Left forelimb (tissue), 1 donor: ENCODE measurements at regions not wholly inside any gene's neighbourhood (a gene's known extent, or its start where the extent isn't known, plus 50 kb on each side); places are given as distances from the start of the nearest gene placed in this dataset.
"Not testable (repeated sequence)": the region's sequence is repeated elsewhere in the genome, so short reads cannot be mapped to it uniquely, and the experiment has no call there.

Experiments
- DNase-seq: peaks from one replicate; pipeline ENCODE4 v3.0.0-alpha.2; 2018; ENCODE audit warnings: low spot score

DNA sequence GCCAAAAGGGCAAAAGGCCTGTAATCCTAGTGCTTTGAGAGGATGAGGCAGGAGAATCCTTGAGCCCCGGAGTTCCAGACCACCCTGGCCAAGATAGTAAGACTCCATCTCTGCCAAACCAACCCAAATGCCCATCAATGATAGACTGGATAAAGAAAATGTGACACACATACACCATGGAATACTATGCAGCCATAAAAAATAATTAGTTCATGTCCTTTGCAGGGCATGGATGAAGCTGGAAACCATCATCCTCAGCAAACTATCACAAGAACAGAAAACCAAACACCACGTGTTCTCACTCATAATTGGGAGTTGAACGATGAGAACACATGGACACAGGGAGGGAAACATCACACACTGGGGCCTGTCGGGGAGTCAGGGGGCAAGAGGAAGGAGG, 161.9 kb downstream of the C16orf95 start:
- DNase-seq: not testable (repeated sequence)

DNA sequence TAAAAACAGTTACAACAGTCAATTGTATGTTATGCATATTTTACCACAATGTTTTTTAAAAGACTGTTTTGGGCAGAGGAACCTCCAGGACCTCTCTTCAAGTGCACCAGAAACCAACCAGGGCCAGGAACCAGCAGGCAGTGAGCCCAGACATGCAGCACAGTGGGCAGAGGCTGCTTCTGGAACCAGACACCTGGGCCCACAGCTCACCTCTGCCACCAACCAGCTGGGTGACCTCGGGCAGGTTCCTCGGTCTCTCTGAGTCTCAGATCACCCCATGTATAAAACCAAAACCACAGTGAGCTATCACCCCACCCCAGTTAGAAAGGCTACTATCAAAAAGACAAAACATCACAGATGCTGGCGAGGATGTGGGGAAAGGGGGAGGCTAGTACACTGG, 161.0 kb downstream of the C16orf95 start:
- no peak for DNase-seq

- DNase-seq: no peak
These were observed 157.0 kb downstream of the C16orf95 start for GRCh38 chr16:87160234-87160636.

DNA sequence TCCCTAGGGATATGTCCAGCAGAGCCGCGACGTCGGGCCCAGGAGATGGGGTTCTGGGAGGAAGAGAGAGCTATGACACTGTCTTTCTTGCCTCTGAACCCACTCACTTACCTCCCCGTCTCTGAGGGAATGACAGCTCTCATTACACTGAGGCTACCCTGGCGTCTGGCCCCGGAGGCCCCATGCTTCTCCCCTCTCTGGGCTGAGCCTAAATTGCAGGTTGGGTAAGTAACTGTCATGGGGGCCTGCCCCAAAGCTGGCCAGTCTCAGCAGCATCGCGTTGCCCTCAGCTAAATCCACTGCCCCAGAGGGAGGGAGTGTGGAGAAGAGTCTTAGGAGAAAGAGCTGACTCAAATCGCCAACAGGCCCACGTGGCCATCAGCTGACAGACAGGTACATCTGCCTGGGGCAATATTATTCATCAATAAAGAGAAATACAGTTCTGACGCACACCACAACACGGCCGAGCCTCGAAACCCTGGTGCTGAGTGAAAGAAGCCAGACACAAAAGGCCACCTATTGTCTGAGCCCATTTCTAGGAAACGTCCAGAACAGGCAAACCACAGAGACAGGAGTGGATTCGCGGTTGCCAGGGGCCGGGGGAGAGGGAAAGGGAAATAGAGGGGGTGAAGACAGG, 156.4 kb downstream of the C16orf95 start:
- DNase-seq: no peak

- not testable (repeated sequence) for DNase-seq
These were observed 155.8 kb downstream of the C16orf95 start for GRCh38 chr16:87161410-87161809.

DNA sequence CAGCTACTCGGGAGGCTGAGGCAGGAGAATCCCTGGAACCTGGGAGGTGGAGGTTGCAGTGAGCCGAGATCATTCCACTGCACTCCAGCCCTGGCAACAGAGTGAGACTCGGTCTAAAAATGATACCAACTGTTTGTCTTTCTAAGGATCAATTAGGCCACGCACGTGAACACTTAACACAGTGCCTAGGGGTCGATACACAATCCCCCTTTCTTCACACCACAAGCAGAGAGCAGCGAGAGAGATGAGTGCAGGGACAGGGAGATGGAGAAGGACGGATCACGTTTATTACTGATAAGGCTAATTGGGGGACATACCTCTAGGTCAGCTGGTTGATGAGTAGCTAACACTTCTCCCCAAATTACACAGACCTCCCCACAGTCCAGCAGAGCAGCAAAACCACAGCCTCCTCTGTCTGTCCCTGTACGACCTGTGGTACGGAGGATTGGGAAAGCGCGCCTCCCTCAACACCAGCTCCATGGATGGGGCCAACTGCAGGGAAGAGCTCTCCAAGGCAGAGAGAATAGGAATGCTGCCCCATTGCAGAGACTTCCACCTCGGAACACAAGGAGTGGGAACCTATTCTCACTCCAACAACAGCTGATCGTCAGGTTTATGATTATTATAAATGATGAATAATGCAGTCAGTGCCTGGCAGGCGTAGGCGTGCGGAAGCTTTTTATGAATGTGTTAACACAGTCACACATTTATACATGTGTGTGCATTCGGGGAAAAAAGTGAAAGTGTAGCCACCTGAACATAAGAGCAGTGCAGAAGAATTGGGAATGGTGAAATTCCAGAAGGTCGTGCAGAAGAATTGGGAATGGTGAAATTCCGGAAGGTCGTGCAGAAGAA, 155.1 kb downstream of the C16orf95 start:
- DNase-seq: no peak

GRCh38 chr16:87162799-87163198, 154.4 kb downstream of the C16orf95 start:
- not testable (repeated sequence) for DNase-seq

GRCh38 chr16:87163637-87164036, 153.6 kb downstream of the C16orf95 start:
- no peak for DNase-seq

- DNase-seq: no peak
These were observed 152.0 kb downstream of the C16orf95 start for GRCh38 chr16:87165151-87165550.

- no peak for DNase-seq
These were observed 151.3 kb downstream of the C16orf95 start for GRCh38 chr16:87165885-87166284.

DNA sequence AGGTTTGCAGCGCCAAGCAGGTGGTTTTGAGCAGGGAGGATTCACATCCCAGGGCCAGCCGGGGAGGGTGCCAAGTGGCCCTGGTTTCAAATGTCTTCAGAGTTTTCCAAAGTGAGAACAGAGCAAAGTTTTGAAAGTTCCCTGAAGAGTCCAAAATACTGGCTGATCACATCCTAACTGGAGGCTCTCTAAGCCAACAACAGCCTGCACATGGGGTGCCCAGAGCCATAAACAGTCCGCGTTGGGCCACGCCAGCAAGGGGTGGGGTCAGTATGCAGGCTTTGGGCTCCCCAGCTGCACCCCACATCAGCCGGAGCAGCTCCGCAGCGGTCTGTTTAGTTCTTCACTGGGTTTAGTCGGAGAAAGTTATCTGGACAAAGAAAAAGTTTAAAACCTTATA, 150.9 kb downstream of the C16orf95 start:
- DNase-seq: no peak

DNA sequence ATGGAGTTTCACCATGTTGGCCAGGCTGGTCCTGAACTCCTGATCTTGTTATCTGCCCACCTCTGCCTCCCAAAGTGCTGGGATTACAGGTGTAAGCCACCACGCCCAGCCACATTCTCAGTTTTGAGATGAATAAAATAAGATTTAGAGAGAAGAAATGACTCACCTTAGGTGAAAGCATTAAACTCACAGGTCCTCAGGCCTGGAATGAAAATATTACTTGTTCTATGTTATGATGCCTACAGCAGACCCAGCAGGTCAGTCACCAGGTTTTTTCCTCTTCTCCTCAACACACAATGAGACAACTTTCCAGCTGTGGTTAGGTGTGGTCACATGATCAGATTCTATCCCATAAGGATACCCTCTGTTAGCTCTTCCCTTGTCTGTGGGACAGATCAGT, 150.3 kb downstream of the C16orf95 start:
- no peak for DNase-seq

GRCh38 chr16:87169509-87169995, 147.6 kb downstream of the C16orf95 start:
- DNase-seq: no peak

DNA sequence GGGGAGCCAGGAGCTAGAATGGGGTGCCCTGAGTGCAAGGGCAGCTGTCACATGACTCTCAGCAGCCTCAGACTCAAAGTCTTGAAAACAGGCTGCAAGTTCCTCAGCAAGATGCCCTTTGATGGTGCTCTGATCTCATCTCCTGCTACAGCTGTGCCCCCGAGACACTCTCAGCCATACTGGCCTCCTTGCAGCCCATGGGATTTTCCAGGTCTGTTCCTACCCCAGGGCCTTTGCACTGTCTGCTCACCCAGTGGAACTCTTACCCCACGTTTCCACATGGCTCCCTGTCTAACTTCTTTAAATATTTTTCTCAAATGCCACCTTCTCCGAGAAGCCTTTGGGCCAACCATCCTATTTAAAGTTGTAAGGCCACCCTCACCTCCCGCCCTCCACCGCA, 146.9 kb downstream of the C16orf95 start:
- no peak for DNase-seq

GRCh38 chr16:87171723-87172122, 145.5 kb downstream of the C16orf95 start:
- DNase-seq: no peak

- DNase-seq: no peak
These were observed 144.6 kb downstream of the C16orf95 start for GRCh38 chr16:87172632-87173031.

DNA sequence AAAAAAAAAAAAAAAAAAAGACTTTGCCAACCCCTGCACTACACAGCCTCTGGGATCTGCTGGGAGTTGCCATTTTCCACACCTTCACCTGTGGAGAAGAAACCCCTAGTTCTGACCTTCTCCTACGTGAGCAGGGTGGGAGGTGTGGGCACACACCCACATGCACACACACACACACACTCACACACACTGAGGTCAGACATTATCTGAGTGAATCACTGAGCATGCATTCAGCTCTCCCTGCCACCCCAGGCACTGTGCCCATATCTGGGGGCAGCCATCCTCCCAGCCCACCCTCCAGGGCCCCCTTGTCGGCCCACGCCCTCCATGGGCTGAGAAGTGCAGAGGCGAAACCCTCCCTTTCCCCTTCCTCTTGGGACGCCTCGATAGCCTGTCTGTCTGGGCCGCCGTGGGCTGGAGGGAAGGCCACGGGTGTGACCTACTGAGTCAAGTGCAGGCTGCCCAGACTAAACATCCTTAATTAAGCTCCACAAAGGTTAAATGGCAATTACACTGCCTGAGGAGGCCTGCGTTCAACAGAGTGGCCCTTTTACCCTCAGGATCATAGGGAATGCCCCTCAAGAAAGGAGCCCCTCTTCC, 143.8 kb downstream of the C16orf95 start:
- no peak for DNase-seq

- no peak for DNase-seq
These were observed 143.1 kb downstream of the C16orf95 start for GRCh38 chr16:87174061-87174460.

DNA sequence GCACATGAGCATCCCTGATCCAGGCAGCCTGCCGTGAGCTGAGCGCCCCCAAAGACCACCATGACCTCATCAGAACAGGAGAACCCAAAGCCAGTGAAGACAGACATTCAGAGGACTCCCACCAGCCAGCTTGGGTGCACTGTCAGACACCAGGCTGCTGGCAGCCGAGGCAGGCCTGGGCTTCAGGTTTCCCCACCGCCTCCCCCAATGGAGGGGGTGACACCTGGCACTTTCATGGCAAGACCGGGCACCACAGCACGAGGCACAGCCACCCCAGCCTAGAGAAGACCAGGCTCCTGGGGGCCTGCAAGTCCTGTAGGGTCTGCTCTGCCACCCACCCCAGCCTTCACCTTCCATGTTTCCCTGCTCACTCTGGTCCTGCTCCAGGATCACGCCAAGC, 140.5 kb downstream of the C16orf95 start:
- DNase-seq: no peak

DNA sequence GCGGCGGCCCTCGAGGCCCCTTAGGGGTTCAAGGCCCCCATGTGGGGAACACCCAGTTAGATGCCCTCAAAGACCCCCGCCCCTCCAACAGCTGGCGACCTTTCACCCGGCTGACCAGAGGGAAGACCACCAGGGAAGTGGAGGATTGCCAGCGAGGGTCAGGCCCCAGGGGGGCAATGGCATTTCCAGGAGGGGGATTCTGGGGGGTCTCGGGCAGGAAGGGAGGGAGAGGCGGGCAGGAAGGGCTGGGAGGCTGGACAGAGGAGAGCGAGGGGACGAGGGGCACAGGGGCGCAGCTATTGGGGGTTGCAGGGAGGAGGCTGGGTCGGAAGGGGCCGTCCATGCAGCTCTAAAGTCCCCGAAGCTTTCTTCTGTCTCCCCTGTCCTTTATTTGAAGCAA, 139.5 kb downstream of the C16orf95 start:
- DNase-seq: no peak

- DNase-seq: no peak
These were observed 138.9 kb downstream of the C16orf95 start for GRCh38 chr16:87178177-87178863.

GRCh38 chr16:87178977-87179376, 138.2 kb downstream of the C16orf95 start:
- DNase-seq: no peak
